ENCODE measurements at regions not wholly inside any gene's neighbourhood (a gene's known extent, or its start where the extent isn't known, plus 50 kb on each side); places are given as distances from the start of the nearest gene placed in this dataset.

DNA sequence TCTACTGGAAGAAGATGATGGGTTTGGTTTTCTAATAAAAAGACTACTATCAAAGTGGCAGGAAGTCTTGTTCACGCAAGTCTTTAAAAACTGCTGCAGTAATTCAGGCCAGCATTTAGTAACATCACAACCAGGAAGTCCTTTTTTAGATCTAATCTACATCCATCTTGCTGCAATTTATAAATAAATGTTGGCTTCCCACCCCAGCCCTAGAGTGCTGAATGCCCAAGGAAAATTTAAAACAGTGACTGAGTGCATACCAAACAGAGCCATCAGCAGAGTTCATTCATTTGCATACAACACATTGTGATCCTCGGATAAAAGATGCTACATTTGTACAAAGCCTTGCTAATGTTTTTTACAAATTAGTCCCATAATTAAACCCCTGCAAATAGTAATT, 72.1 kb downstream of the PHLDA1 start:
- Histone ChIP-seq H3K4me2 (ENCODE audit: low read length) (no peak overlapping the region), H2AFZ (ENCODE audit: low read depth, low read length) (no peak overlapping the region)

DNA sequence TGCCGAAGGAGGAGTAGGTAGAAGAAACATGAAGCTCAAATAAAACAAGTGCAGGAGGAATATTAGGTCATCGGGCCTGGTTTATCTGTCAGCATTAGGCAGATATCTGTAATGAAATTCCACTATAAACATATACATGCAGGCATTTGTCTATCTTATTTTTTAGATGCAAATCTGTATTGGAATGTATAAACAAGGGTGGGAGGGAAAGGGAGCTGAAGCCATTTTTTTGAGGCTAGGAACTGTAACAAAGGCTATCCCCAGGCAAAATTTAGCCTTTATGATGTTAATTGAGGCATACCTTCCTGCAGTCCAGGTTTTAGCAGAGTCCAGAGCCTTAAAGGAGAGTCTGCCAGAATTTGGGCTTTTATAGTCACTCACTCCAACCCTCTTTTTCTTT, 72.5 kb downstream of the PHLDA1 start:
- H3K9me2 ChIP-seq (ENCODE audit: insufficient read depth, low read length), result no peaks in the 10 kb centered on the region
- TF ChIP-seq, protein P1, sequence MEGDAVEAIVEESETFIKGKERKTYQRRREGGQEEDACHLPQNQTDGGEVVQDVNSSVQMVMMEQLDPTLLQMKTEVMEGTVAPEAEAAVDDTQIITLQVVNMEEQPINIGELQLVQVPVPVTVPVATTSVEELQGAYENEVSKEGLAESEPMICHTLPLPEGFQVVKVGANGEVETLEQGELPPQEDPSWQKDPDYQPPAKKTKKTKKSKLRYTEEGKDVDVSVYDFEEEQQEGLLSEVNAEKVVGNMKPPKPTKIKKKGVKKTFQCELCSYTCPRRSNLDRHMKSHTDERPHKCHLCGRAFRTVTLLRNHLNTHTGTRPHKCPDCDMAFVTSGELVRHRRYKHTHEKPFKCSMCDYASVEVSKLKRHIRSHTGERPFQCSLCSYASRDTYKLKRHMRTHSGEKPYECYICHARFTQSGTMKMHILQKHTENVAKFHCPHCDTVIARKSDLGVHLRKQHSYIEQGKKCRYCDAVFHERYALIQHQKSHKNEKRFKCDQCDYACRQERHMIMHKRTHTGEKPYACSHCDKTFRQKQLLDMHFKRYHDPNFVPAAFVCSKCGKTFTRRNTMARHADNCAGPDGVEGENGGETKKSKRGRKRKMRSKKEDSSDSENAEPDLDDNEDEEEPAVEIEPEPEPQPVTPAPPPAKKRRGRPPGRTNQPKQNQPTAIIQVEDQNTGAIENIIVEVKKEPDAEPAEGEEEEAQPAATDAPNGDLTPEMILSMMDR (IDR thresholded peaks at IDR 0.05; ENCODE audit: poor library complexity, severe bottlenecking), result no peak
- no peak for TF ChIP-seq EP300 (conservative IDR thresholded peaks at IDR 0.05; ENCODE audit: poor library complexity, severe bottlenecking)
- TF ChIP-seq EZH2 (IDR thresholded peaks at IDR 0.05; ENCODE audit: borderline replicate concordance, insufficient read depth, low read length, poor library complexity, severe bottlenecking), result no peak
- TF ChIP-seq MXI1 (conservative IDR thresholded peaks at IDR 0.05; ENCODE audit: poor library complexity, severe bottlenecking), result no peak
- TF ChIP-seq POLR2AphosphoS5 (IDR thresholded peaks at IDR 0.05), result no peak
- TF ChIP-seq, protein P2, sequence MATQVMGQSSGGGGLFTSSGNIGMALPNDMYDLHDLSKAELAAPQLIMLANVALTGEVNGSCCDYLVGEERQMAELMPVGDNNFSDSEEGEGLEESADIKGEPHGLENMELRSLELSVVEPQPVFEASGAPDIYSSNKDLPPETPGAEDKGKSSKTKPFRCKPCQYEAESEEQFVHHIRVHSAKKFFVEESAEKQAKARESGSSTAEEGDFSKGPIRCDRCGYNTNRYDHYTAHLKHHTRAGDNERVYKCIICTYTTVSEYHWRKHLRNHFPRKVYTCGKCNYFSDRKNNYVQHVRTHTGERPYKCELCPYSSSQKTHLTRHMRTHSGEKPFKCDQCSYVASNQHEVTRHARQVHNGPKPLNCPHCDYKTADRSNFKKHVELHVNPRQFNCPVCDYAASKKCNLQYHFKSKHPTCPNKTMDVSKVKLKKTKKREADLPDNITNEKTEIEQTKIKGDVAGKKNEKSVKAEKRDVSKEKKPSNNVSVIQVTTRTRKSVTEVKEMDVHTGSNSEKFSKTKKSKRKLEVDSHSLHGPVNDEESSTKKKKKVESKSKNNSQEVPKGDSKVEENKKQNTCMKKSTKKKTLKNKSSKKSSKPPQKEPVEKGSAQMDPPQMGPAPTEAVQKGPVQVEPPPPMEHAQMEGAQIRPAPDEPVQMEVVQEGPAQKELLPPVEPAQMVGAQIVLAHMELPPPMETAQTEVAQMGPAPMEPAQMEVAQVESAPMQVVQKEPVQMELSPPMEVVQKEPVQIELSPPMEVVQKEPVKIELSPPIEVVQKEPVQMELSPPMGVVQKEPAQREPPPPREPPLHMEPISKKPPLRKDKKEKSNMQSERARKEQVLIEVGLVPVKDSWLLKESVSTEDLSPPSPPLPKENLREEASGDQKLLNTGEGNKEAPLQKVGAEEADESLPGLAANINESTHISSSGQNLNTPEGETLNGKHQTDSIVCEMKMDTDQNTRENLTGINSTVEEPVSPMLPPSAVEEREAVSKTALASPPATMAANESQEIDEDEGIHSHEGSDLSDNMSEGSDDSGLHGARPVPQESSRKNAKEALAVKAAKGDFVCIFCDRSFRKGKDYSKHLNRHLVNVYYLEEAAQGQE (IDR thresholded peaks at IDR 0.05; ENCODE audit: borderline replicate concordance), result no peak
- no peak for TF ChIP-seq RAD21 (conservative IDR thresholded peaks at IDR 0.05)
- TF ChIP-seq SMC3 (conservative IDR thresholded peaks at IDR 0.05; ENCODE audit: poor library complexity), result no peak
- TF ChIP-seq TAF1 (IDR thresholded peaks at IDR 0.05; ENCODE audit: low read depth), result no peak
- no peaks in the 10 kb centered on the region for H4K20me1 ChIP-seq (ENCODE audit: insufficient read depth)
- no peaks in the 10 kb centered on the region for H3K79me2 ChIP-seq (replicated peaks; ENCODE audit: insufficient read depth, low read length)
- no peak overlapping the region for H3K4me3 ChIP-seq (ENCODE audit: low read length)
- no peaks in the 10 kb centered on the region for H3K36me3 ChIP-seq (ENCODE audit: insufficient read depth, low read length)
- no peak overlapping the region for H3K27ac ChIP-seq (ENCODE audit: low read length)
- H2AFZ ChIP-seq (ENCODE audit: low read depth, low read length), result no peak overlapping the region
- no peaks in the 10 kb centered on the region for H3F3A ChIP-seq (ENCODE audit: insufficient read depth, low read length, poor library complexity, severe bottlenecking)
- no peak overlapping the region for H3K4me2 ChIP-seq (ENCODE audit: low read length)
- no peaks in the 10 kb centered on the region for H3K9me3 ChIP-seq (ENCODE audit: low read length)
- no peak overlapping the region for H3K9ac ChIP-seq (ENCODE audit: low read length)
- H3K27me3 ChIP-seq (ENCODE audit: insufficient read depth, low read depth, low read length), result no peaks in the 10 kb centered on the region

More for the DNA sequence above, 72.1 kb downstream of the PHLDA1 start:
- no peaks in the 10 kb centered on the region for H3K36me3 ChIP-seq (ENCODE audit: insufficient read depth, low read length)
- no peak overlapping the region for H3K4me3 ChIP-seq (ENCODE audit: low read length)
- H3K79me2 ChIP-seq (replicated peaks; ENCODE audit: insufficient read depth, low read length), result no peaks in the 10 kb centered on the region
- no peak overlapping the region for H3K9ac ChIP-seq (ENCODE audit: low read length)
- no peaks in the 10 kb centered on the region for H4K20me1 ChIP-seq (ENCODE audit: insufficient read depth)
- TF ChIP-seq, protein P1 (IDR thresholded peaks at IDR 0.05; ENCODE audit: poor library complexity, severe bottlenecking), result no peak
- TF ChIP-seq POLR2AphosphoS5 (IDR thresholded peaks at IDR 0.05) (no peak), EP300 (conservative IDR thresholded peaks at IDR 0.05; ENCODE audit: poor library complexity, severe bottlenecking) (no peak), TAF1 (IDR thresholded peaks at IDR 0.05; ENCODE audit: low read depth) (no peak), RAD21 (conservative IDR thresholded peaks at IDR 0.05) (no peak), MXI1 (conservative IDR thresholded peaks at IDR 0.05; ENCODE audit: poor library complexity, severe bottlenecking) (no peak), EZH2 (IDR thresholded peaks at IDR 0.05; ENCODE audit: borderline replicate concordance, insufficient read depth, low read length, poor library complexity, severe bottlenecking) (no peak), SMC3 (conservative IDR thresholded peaks at IDR 0.05; ENCODE audit: poor library complexity) (no peak)
- no peaks in the 10 kb centered on the region for H3K27me3 ChIP-seq (ENCODE audit: insufficient read depth, low read depth, low read length)
- no peaks in the 10 kb centered on the region for H3K9me2 ChIP-seq (ENCODE audit: insufficient read depth, low read length)
- no peak overlapping the region for H3K27ac ChIP-seq (ENCODE audit: low read length)
- no peaks in the 10 kb centered on the region for H3K9me3 ChIP-seq (ENCODE audit: low read length)
- H3F3A ChIP-seq (ENCODE audit: insufficient read depth, low read length, poor library complexity, severe bottlenecking), result no peaks in the 10 kb centered on the region

All from neural cell (in vitro differentiated cells).